IMR-90 (cell line): ENCODE measurements at regions not wholly inside any gene's neighbourhood (a gene's known extent, or its start where the extent isn't known, plus 50 kb on each side); places are given as distances from the start of the nearest gene placed in this dataset.

Experiments
- ATAC-seq: fragments of 200-7000 bp; cut with Tn5 transposase; 2 replicates; pipeline ENCODE4 v1.9.1; 2020; ENCODE audit warnings: low read depth, mild to moderate bottlenecking, moderate library complexity
- BruUV-seq: library from RNA; stranded (reverse); fragments of 400-500 nt; replicated peaks from 2 replicates; lab custom pipeline; 2021; lab: Mats Ljungman, UMichigan
- CTCF ChIA-PET: fragments of 300-600 bp; formaldehyde crosslinking; extraction: SDS; loops from one replicate; lab custom pipeline; 2021; ENCODE audit warnings: antibody characterized with exemption; lab: Yijun Ruan, JAX
- POLR2A ChIA-PET: fragments of 300-600 bp; sonication (Branson Sonifier 250); formaldehyde crosslinking; loops from one replicate; lab custom pipeline; 2022; ENCODE audit warnings: antibody characterized with exemption; ENCODE audit not compliant: unreplicated experiment; lab: Charles Lee
- DNase-seq: peaks from one replicate; pipeline ENCODE4 v3.0.0; 2013
- H2AFZ ChIP-seq: replicated peaks from 2 replicates; pipeline ENCODE3; 2013; ENCODE audit warnings: low read length, mild to moderate bottlenecking; ENCODE audit not compliant: poor library complexity
- H2AK5ac ChIP-seq: 2 replicates; pipeline ENCODE4 v1.6.1; 2013; ENCODE audit warnings: low read depth, low read length, inconsistent platforms
- H2AK9ac ChIP-seq: replicated peaks from 2 replicates; pipeline ENCODE3; 2013; ENCODE audit warnings: mild to moderate bottlenecking, low read depth, low read length, moderate library complexity; ENCODE audit not compliant: poor library complexity
- H2BK120ac ChIP-seq: 2 replicates; pipeline ENCODE4 v1.6.1; 2013; ENCODE audit warnings: low read depth, low read length, inconsistent platforms
- H2BK15ac ChIP-seq: 3 replicates; pipeline ENCODE4 v1.6.1; 2013; ENCODE audit warnings: low read depth, low read length, inconsistent platforms
- H2BK20ac ChIP-seq: 2 replicates; pipeline ENCODE4 v1.6.1; 2013; ENCODE audit warnings: low read depth, mild to moderate bottlenecking, inconsistent platforms, low read length, moderate library complexity
- H2BK5ac ChIP-seq: 2 replicates; pipeline ENCODE4 v1.6.1; 2013; ENCODE audit warnings: mild to moderate bottlenecking, low read depth, low read length, inconsistent platforms; ENCODE audit not compliant: poor library complexity, severe bottlenecking
- H3K14ac ChIP-seq: replicated peaks from 2 replicates; pipeline ENCODE4 v1.6.1; 2013; ENCODE audit warnings: low read depth, low read length, inconsistent platforms
- H3K18ac ChIP-seq: 2 replicates; pipeline ENCODE4 v1.6.1; 2013; ENCODE audit warnings: low read depth, low read length, control low read depth
- H3K23ac ChIP-seq: 2 replicates; pipeline ENCODE4 v1.6.1; 2013; ENCODE audit warnings: low read depth, low read length, inconsistent platforms
- H3K27ac ChIP-seq: 2 replicates; pipeline ENCODE4 v1.5.1; 2013; ENCODE audit warnings: mild to moderate bottlenecking, control low read depth, low read length; ENCODE audit not compliant: insufficient read depth
- H3K27me3 ChIP-seq: 2 replicates; pipeline ENCODE4 v1.6.1; 2013; ENCODE audit warnings: low read length; ENCODE audit not compliant: control insufficient read depth, insufficient read depth
- H3K36me3 ChIP-seq: 2 replicates; pipeline ENCODE4 v1.6.1; 2013; ENCODE audit warnings: low read length, mixed read lengths; ENCODE audit not compliant: control insufficient read depth, insufficient read depth
- H3K4ac ChIP-seq: 2 replicates; pipeline ENCODE4 v1.6.1; 2013; ENCODE audit warnings: low read depth, low read length, inconsistent platforms
- H3K4me1 ChIP-seq: 2 replicates; pipeline ENCODE4 v1.6.1; 2013; ENCODE audit warnings: low read length, mixed read lengths; ENCODE audit not compliant: control insufficient read depth, insufficient read depth
- H3K4me2 ChIP-seq: 2 replicates; pipeline ENCODE4 v1.6.1; 2013; ENCODE audit warnings: low read depth, mild to moderate bottlenecking, control low read depth, low read length, moderate library complexity
- H3K4me3 ChIP-seq: 2 replicates; pipeline ENCODE4 v1.5.1; 2013; ENCODE audit warnings: low read depth, mild to moderate bottlenecking, control low read depth, low read length, moderate library complexity; ENCODE audit not compliant: insufficient read depth
- H3K56ac ChIP-seq: 2 replicates; pipeline ENCODE4 v1.6.1; 2013; ENCODE audit warnings: low read length, inconsistent platforms; ENCODE audit not compliant: insufficient read depth; ENCODE audit errors: extremely low read depth
- H3K79me1 ChIP-seq, 2 experiments: 2 replicates each; pipeline ENCODE4 v1.6.1; 2013; ENCODE audit warnings: low read length in 2 of 2, inconsistent platforms in 1 of 2, low read depth in 1 of 2
- H3K9ac ChIP-seq: 2 replicates; pipeline ENCODE4 v1.6.1; 2013; ENCODE audit warnings: low read depth, low read length, control low read depth
- H3K9me1 ChIP-seq: 2 replicates; pipeline ENCODE4 v1.6.1; 2013; ENCODE audit warnings: low read length, inconsistent platforms; ENCODE audit not compliant: insufficient read depth
- H3K9me3 ChIP-seq: 2 replicates; pipeline ENCODE4 v1.6.1; 2013; ENCODE audit warnings: low read length; ENCODE audit not compliant: control insufficient read depth, insufficient read depth
- H4K20me1 ChIP-seq: 2 replicates; pipeline ENCODE4 v1.6.1; 2013; ENCODE audit warnings: low read length, inconsistent platforms; ENCODE audit not compliant: insufficient read depth
- H4K5ac ChIP-seq: 2 replicates; pipeline ENCODE4 v1.6.1; 2013; ENCODE audit warnings: mild to moderate bottlenecking, low read depth, low read length, control low read depth
- H4K8ac ChIP-seq, 2 experiments: 2 replicates each; pipeline ENCODE4 v1.6.1; 2013; ENCODE audit warnings: low read depth in 2 of 2, low read length in 2 of 2, control low read depth in 1 of 2, inconsistent platforms in 1 of 2
- H4K91ac ChIP-seq: 2 replicates; pipeline ENCODE4 v1.6.1; 2013; ENCODE audit warnings: low read depth, low read length, inconsistent platforms; ENCODE audit not compliant: insufficient read depth
- CTCF ChIP-seq: conservative IDR thresholded peaks from 2 replicates; pipeline ENCODE4 v1.5.1; 2012; ENCODE audit warnings: mild to moderate bottlenecking, low read depth, low read length, improper control_type of control experiment
- SMC3 ChIP-seq: fragments of 150-350 bp; IDR thresholded peaks from 2 replicates; pipeline ENCODE4 v1.6.1; 2016; ENCODE audit warnings: low read depth, mild to moderate bottlenecking, antibody characterized with exemption, low read length, moderate library complexity
- WGBS, 2 experiments: methylation state at CpG; one replicate each; pipeline versions ENCODE4 v1.1.5 to v1.1.7; 2013; ENCODE audit warnings: missing lambda C conversion rate in 2 of 2; ENCODE audit not compliant: insufficient read length in 1 of 2; ENCODE audit errors: extremely low coverage in 2 of 2; 5-methylcytosine and 5-hydroxymethylcytosine counted together
- dilution Hi-C: fragments of 300-500 bp; cut with HindIII; formaldehyde crosslinking; loops from one replicate; pipeline ENCODE4 v1.14.3; 2018; ENCODE audit warnings: low sequenced_read_pairs; ENCODE audit not compliant: unreplicated experiment
- in situ Hi-C: fragments of 300-500 bp; cut with MboI; formaldehyde crosslinking; loops from 3 replicates; pipeline ENCODE4 v1.14.3; 2019; ENCODE audit warnings: low sequenced_read_pairs, inconsistent platforms, mixed read lengths
- intact Hi-C: fragments of 100-400 bp; cut with micrococcal nuclease; formaldehyde crosslinking; loops from 2 replicates; pipeline ENCODE4 v1.10.0; 2022
- TF ChIP-seq, protein P1 (sequence below): fragments of 150-350 bp; IDR thresholded peaks from 2 replicates; pipeline ENCODE4 v1.6.1; 2017; ENCODE audit warnings: mild to moderate bottlenecking, antibody characterized with exemption, low read length, low read depth

DNA sequence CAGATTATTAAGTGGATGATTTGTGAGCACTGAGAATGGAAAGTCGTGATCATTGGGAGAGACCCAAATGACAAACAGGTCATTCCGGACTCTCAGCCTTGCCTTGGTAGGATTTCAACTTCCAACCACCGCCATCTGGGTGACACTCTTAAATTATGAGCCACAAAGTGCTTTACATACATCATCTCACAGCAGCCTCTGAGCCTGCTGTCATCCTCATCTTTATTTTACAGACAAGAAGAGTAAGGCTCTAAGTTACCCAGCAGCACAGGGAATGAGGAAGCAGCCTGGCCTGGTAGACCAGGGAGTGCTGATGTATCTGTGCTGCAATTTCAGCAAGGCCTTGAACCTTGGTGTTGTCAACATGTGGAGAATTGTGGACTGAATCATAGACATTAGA, 105.8 kb upstream of the TRIM2 start:
- dilution Hi-C loops, result no loop called here
- Histone ChIP-seq H3K79me1 (no peaks in the 10 kb centered on the region), H3K4me3 (no peak overlapping the region), H3K9ac (no peak overlapping the region), H2BK20ac (no peak overlapping the region), H4K5ac (no peak overlapping the region), H3K9me1 (no peaks in the 10 kb centered on the region), H4K20me1 (no peaks in the 10 kb centered on the region), H3K18ac (no peak overlapping the region), H2BK5ac (no peak overlapping the region), H3K36me3 (no peaks in the 10 kb centered on the region), H3K56ac (no peak overlapping the region), H2AK9ac (no peak overlapping the region), H4K91ac (no peak overlapping the region), H3K14ac (no peak overlapping the region), H3K4ac (no peak overlapping the region), H3K4me2 (no peak overlapping the region), H3K9me3 (no peaks in the 10 kb centered on the region), H2BK15ac (no peak overlapping the region), H2BK120ac (no peak overlapping the region), H2AFZ (no peak overlapping the region), H3K4me1 (peaks cover 6% of the 10 kb centered on the region), H3K27me3 (peaks cover 8% of the 10 kb centered on the region), H3K27ac (no peak overlapping the region), H3K23ac (no peak overlapping the region), H4K8ac (no peak overlapping the region), H2AK5ac (no peak overlapping the region)
- in situ Hi-C loops, result no loop called here
- intact Hi-C loops, result no loop called here
- ChIA-PET POLR2A (no interaction called here), CTCF (no interaction called here)
- no peak for TF ChIP-seq SMC3
- no peak for TF ChIP-seq CTCF
- TF ChIP-seq, protein P1, sequence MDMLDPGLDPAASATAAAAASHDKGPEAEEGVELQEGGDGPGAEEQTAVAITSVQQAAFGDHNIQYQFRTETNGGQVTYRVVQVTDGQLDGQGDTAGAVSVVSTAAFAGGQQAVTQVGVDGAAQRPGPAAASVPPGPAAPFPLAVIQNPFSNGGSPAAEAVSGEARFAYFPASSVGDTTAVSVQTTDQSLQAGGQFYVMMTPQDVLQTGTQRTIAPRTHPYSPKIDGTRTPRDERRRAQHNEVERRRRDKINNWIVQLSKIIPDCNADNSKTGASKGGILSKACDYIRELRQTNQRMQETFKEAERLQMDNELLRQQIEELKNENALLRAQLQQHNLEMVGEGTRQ, result no peak
- WGBS, 2 experiments, result no CpG with 5 or more reads among the region's 3 CpGs
- BruUV-seq, result no TSS peak
- ATAC-seq (no peak), DNase-seq (no peak)
